GM18511 (cell line): ENCODE measurements at regions not wholly inside any gene's neighbourhood (a gene's known extent, or its start where the extent isn't known, plus 50 kb on each side); places are given as distances from the start of the nearest gene placed in this dataset.
"Not testable (repeated sequence)": the region's sequence is repeated elsewhere in the genome, so short reads cannot be mapped to it uniquely, and the experiment has no call there.

Experiments used
- ATAC-seq: cut with Tn5 transposase; IDR thresholded peaks from one replicate; pipeline ENCODE4 v1.9.1; 2021; ENCODE audit warnings: mild to moderate bottlenecking, moderate library complexity; ENCODE audit not compliant: unreplicated experiment

DNA sequence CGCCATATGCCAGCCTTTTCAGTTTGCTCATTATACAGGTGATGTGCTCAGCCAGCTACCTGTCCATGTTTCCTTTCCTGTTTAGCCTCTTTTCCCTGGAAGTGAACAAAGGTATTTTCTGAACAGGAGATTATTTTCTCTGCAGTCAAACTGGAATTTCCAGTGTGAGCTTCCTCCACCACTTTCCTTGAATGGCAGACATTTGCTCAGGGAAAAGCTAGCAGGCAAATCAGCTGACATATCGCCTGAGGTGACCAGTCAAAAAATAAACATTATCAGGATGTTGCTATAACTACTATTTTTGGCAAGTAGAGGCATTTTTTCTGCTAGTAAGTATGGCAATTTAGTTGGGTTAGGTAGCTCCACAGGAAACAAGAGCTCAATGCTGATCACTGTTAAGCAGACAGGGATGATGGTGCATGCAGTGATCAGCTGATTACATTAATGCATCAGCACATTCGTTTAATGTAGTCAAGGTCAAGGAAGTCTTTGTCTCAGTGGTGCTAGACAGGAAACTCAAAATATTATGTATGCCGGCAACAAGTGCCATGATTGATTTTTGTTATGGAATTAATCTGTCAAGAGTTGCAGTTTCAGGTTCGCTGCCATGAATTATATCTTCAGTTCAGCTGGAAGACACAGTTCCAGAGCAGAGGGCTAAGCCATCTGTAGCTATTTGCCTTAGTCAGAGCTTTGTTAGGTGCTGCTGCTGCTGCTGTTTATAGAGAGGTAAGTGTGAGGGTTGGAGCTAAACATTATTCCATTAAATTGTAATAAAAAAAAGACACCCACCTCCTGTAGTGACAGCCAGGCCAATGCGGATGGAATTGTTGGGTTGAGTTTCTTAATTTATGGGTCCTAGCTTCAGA lies 179.7 kb upstream of the ST6GALNAC5 start:
- ATAC-seq = no peak

DNA sequence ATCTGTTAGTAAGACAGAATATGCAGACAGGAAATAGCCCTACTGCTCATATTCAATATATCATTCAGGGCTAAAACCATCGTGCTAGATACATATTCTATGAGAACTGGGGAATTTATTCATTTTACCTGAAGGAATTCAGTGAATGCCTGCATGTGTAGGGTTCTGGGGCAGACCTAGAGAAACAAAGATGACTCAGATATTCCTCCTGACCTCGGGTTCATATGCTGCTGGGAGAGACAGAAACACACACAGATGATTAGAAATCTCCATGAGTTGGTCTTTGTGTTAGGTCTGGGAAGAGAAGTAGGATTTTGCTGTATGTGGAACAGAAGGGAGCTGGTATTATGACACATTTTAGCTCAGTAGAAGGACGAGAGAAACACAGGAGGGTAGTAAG lies 176.5 kb upstream of the ST6GALNAC5 start:
- no peak for ATAC-seq

DNA sequence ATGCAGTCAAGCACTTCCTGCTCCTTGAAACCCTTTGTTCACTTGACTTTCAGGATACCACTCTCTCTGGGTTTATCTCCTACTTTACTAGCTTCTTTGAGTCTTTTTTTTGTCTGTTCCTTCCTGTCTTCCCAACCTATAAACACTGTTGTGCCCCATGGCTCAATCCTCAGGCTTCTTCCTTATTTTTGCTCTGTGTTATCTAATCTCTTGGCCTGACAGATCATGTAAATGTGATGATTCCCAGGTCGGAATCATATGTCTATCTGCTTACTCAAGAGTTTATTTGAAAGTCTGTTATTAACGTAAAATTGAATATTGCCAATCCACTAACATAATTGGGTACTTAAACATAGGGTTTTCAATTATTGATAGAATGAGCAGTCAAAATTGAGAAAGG lies 171.7 kb upstream of the ST6GALNAC5 start:
- no peak for ATAC-seq

DNA sequence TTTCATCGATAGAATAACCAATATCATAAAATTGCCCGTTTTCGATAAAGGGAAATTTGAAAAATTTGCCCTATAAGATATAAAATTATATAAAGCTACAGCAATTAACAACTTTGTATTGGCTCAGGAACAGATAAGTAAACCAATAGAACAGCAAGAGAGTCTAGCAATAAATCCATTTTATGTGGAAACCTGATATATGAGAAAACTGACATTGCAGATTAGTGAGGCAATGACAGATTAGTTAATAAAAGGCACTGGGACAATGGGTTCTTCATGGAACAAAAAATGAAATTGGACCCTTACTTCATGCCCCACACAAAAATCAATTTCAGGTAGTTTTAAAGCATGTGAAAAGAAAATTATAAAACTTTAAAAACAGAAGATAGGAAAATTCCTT lies 169.9 kb upstream of the ST6GALNAC5 start:
- ATAC-seq = no peak

- not testable (repeated sequence) for ATAC-seq
Observed at GRCh38 chr1:76699646-76700045, 167.6 kb upstream of the ST6GALNAC5 start.

DNA sequence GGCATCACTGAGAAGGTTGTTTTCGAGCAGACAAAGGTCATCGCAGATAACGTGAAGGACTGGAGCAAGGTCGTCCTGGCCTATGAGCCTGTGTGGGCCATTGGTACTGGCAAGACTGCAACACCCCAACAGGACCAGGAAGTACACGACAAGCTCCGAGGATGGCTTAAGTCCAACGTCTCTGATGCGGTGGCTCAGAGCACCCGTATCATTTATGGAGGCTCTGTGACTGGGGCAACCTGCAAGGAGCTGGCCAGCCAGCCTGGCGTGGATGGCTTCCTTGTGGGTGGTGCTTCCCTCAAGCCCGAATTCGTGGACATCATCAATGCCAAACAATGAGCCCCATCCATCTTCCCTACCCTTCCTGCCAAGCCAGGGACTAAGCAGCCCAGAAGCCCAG lies 167.1 kb upstream of the ST6GALNAC5 start:
- ATAC-seq = not testable (repeated sequence)

- no peak for ATAC-seq
Observed at GRCh38 chr1:76705560-76705959, 161.7 kb upstream of the ST6GALNAC5 start.

DNA sequence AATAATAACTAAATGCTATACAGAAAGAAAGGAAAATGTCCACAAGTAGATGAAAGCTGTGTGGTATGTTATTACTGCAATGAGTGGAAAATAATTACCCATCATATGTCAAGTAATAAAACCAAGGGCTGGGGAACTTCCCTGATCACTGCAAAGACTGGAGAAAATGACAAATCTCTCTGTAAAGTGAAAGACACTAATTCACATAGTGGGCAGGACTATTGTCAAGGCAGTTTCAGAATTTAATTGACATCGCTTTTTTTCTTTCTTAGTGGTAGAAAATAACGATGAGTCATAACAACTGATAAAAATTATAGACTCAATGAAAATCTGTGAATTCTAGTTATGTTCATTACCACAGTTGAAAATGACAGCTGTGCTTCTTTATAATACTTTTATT lies 153.7 kb upstream of the ST6GALNAC5 start:
- peak; percentile 68 for ATAC-seq

GRCh38 chr1:76715474-76715873 lies 151.8 kb upstream of the ST6GALNAC5 start:
- no peak for ATAC-seq

- ATAC-seq = no peak
Observed at GRCh38 chr1:76723949-76724348, 143.3 kb upstream of the ST6GALNAC5 start.

DNA sequence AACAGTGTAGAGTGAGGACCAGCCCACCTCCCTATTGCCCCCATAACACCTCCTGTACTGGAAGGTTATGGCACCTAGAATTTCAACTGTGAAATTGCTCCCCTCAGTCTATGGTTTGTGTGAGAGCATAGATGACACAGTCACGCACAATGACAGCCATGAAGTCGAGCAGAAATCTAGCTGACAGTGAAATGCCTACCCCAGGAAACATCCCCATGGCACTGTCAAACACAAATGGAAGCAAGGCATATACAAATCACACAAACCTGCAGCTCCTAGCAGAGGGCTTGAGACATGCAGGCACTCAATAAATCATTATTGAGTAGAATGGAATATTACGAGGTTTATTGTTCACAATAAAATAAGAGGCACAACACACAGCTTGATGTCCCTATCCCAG lies 142.5 kb upstream of the ST6GALNAC5 start:
- ATAC-seq = no peak

- ATAC-seq = no peak
Observed at GRCh38 chr1:76725864-76726619, 141.2 kb upstream of the ST6GALNAC5 start.

GRCh38 chr1:76727520-76727919 lies 139.8 kb upstream of the ST6GALNAC5 start:
- ATAC-seq = no peak

DNA sequence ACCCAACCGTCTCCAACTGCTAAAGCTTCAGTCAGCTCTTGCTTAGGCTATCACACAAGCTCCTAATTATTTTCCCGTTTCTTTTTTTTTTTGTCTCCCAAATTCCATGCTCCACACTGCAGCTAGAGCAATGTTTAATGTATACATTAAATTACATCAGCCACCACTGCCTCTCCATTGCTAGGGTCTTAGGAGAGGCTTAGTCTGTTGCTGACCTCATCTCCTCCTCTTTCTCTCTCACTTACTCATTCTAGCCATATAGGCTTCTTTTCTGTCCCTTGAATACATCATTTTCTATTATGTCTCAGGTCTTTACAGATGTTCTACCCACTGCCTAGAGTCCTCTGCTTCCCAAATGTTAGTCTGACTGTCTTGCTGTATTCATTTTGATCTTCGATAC lies 138.1 kb upstream of the ST6GALNAC5 start:
- ATAC-seq = no peak

GRCh38 chr1:76730027-76730426 lies 137.3 kb upstream of the ST6GALNAC5 start:
- ATAC-seq = no peak

DNA sequence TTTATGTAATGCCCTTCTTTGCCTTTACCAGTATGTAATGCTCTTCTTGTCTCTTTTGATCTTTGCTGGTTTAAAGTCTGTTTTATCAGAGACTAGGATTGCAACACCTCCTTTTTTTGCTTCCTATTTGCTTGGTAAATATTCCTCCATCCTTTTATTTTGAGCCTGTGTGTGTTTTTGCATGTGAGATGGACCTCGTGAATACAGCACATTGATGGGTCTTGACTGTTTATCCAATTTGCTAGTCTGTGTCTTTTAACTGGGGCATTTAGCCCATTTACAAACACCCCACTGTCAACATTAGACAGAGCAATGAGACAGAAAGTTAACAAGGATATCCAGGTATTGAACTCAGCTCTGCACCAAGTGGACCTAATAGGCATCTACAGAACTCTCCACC lies 128.9 kb upstream of the ST6GALNAC5 start:
- not testable (repeated sequence) for ATAC-seq

DNA sequence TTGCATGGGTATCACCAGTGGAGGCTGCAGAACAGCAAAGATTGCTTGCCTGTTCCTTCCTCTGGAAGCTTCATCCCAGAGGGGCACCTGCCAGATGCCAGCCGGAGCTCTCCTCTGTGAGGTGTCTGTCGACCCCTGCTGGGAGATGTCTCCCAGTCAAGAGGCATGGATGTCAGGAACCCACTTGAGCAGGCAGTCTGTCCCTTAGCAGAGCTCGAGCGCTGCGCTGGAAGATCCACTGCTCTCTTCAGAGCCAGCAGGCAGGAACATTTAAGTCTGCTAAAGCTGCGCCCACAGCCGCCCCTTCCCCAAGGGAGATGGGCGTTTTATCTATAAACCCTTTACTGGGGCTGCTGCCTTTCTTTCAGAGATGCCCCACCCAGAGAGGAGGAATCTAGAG lies 126.3 kb upstream of the ST6GALNAC5 start:
- ATAC-seq = not testable (repeated sequence)

GRCh38 chr1:76744989-76745388 lies 122.3 kb upstream of the ST6GALNAC5 start:
- ATAC-seq = no peak

- ATAC-seq = no peak
Observed at GRCh38 chr1:76746206-76746605, 121.1 kb upstream of the ST6GALNAC5 start.

DNA sequence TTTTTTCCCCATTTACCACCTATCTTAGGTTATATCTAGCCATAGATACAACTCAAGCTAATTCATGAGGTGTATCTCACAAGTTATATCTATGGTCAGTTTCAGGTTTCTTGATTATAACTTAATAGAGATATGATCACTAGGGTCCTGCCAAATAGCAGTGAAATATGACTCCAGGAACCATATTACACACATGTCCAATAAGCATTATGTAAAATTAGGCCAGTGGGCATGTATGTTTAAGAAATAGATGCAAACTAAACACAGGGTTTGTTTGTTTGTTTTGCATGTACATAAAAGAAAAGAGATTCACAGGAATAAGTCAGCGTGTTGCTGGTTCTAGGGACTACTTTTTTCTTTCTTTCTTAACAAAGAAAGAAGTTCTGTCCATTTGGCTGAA lies 112.5 kb upstream of the ST6GALNAC5 start:
- ATAC-seq = no peak

DNA sequence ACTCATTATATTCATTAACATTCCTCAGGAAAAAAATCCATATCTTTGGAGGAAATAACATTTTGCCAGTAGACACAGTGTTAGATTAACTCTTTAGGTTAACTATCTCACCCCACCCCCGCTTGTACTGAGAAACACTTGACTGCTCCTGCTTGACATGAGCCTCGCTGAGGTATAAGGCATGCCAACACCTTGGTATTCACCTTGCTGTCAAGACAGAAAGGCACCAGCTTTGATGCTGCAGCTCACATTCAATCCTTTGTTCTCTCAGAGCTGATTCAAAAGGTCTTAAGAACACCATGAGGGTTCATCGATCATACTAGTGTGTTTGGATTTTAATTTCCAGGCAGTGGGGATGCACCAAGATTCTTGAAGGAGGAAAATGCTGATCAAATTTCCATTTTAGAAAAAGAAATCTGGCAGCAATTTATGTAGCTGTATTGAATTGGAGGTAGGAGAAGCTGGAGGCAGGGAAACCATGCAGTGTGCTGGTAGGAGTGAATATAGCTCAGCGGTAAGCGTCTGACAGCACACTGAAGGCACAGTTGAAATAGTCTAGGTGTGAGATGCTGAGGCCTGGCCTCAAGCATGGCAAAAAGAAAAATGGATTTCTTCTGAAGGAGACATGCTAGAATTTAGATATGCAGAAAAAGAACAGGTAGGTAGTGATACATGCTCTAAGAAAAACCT lies 108.0 kb upstream of the ST6GALNAC5 start:
- no peak for ATAC-seq

DNA sequence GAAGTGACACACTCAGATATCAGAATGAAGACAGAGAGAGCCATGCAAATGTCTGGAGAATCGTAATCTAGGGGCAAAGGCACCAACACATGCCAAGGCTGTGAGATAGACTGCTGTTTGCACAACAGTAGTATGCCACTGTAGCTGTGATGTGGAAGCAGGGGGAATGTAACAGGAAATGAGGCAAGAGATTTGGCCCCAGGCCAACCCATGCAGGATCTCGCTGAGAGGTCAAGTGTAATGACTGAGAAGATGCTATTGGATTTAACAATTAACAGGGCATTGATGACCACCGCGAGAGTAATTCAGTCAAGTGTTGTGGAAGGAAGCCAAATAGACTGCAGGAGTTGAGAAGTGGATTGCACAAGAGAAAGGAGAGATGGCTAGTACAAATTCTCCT lies 107.3 kb upstream of the ST6GALNAC5 start:
- ATAC-seq = no peak
